ENCODE measurements at regions not wholly inside any gene's neighbourhood (a gene's known extent, or its start where the extent isn't known, plus 50 kb on each side); places are given as distances from the start of the nearest gene placed in this dataset.

DNA sequence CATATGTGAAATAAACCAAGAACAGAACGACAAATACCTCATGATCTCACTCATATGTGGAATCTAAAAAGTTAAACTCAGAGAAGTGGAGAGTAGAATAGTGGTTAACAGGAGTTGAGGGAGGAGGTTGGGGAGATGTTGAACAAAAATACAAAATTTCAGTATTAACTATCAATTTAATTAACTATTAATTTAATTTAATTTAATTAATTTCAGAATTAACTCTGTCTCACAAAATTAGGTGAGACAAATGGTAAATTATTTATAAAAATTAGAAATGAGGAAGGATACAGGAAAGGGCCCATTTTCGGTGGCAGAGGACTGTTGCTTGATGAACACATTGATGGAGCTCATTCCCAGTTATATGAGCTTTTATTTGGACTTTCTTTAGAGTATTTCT is 166.0 kb upstream of the FAM83B start:
- no peak overlapping the region for H3K27ac ChIP-seq
- H3K27me3 ChIP-seq: no peaks in the 10 kb centered on the region
- DNase-seq: no peak
- no peak for ATAC-seq
- TF ChIP-seq, protein P1, sequence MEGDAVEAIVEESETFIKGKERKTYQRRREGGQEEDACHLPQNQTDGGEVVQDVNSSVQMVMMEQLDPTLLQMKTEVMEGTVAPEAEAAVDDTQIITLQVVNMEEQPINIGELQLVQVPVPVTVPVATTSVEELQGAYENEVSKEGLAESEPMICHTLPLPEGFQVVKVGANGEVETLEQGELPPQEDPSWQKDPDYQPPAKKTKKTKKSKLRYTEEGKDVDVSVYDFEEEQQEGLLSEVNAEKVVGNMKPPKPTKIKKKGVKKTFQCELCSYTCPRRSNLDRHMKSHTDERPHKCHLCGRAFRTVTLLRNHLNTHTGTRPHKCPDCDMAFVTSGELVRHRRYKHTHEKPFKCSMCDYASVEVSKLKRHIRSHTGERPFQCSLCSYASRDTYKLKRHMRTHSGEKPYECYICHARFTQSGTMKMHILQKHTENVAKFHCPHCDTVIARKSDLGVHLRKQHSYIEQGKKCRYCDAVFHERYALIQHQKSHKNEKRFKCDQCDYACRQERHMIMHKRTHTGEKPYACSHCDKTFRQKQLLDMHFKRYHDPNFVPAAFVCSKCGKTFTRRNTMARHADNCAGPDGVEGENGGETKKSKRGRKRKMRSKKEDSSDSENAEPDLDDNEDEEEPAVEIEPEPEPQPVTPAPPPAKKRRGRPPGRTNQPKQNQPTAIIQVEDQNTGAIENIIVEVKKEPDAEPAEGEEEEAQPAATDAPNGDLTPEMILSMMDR (IDR thresholded peaks at IDR 0.05): no peak
- H3K4me1 ChIP-seq: no peaks in the 10 kb centered on the region
- 78 to 86% methylated on average over 2 of the region's 2 CpGs for WGBS, 2 donors
- no peaks in the 10 kb centered on the region for H3K9me3 ChIP-seq
- no peaks in the 10 kb centered on the region for H3K36me3 ChIP-seq
- intact Hi-C loops (cut with DNase I): no loop called here
- no peak overlapping the region for H3K4me3 ChIP-seq

- Histone ChIP-seq H3K9me3 (no peaks in the 10 kb centered on the region), H3K27ac (no peak overlapping the region), H3K4me3 (no peak overlapping the region), H3K4me1 (no peaks in the 10 kb centered on the region), H3K27me3 (no peaks in the 10 kb centered on the region), H3K36me3 (no peaks in the 10 kb centered on the region)
- TF ChIP-seq, protein P1 (IDR thresholded peaks at IDR 0.05): no peak
- intact Hi-C loops (cut with DNase I): no loop called here
- WGBS, 2 donors: 74 to 81% methylated on average over 2 of the region's 2 CpGs
- ATAC-seq (no peak), DNase-seq (no peak)
These were observed 165.3 kb upstream of the FAM83B start for GRCh38 chr6:54681267-54681666.

GRCh38 chr6:54681987-54682386 is 164.6 kb upstream of the FAM83B start:
- no peak overlapping the region for H3K27ac ChIP-seq
- H3K27me3 ChIP-seq: no peaks in the 10 kb centered on the region
- no peaks in the 10 kb centered on the region for H3K4me1 ChIP-seq
- intact Hi-C loops (cut with DNase I): no loop called here
- TF ChIP-seq, protein P1 (IDR thresholded peaks at IDR 0.05): no peak
- 84 to 85% methylated on average over 4 of the region's 4 CpGs for WGBS, 2 donors
- no peak overlapping the region for H3K4me3 ChIP-seq
- H3K9me3 ChIP-seq: no peaks in the 10 kb centered on the region
- H3K36me3 ChIP-seq: no peaks in the 10 kb centered on the region
- DNase-seq (no peak), ATAC-seq (peak in 1 of 8 donors; percentile 48)

DNA sequence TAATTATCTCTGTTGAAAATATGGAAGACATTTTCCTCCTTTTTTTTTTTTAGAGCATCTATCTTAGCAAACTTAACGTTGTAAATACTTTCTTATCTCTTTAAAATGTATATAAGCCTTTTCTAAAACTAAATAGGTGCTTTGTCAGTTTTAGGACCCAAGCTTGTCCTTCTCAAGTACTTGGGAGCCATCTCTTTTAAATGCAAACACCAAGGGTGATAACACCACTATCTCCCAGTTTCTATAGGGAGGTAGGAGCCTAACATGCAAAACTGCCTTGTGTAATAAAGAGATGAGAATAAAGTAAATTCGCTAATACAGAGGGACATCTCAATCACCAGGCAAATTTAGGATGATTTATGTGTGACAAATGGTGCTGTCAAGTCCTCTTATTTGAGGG is 157.0 kb upstream of the FAM83B start:
- no peaks in the 10 kb centered on the region for H3K27me3 ChIP-seq
- H3K4me3 ChIP-seq: no peak overlapping the region
- intact Hi-C loops (cut with DNase I): no loop called here
- ATAC-seq (no peak), DNase-seq (no peak)
- TF ChIP-seq, protein P1 (IDR thresholded peaks at IDR 0.05): no peak
- no peaks in the 10 kb centered on the region for H3K36me3 ChIP-seq
- H3K27ac ChIP-seq: no peak overlapping the region
- no peaks in the 10 kb centered on the region for H3K9me3 ChIP-seq
- no peaks in the 10 kb centered on the region for H3K4me1 ChIP-seq
- 36 to 46% methylated on average over 2 of the region's 2 CpGs for WGBS, 2 donors

DNA sequence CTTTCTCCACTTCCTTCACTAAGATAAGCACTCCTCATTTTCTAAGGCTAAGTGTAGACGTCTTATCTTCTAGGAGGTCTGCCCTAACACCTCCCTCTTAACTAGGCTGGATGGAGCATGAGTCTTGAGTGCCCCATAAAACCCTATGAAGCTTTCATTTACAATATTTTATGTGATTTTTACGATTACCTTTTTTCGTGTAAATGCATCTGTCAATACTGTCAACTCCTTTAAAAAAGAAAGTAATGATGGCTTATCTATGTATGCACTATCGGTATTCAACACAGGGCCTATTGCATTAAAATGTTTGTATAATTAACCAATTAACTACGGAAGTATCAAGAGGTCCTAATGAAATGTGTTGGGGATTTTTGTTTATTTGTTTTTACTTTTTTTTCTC is 156.0 kb upstream of the FAM83B start:
- TF ChIP-seq, protein P1 (IDR thresholded peaks at IDR 0.05): no peak
- H3K36me3 ChIP-seq: no peaks in the 10 kb centered on the region
- intact Hi-C loops (cut with DNase I): no loop called here
- no peak overlapping the region for H3K27ac ChIP-seq
- ATAC-seq: no peak
- H3K27me3 ChIP-seq: no peaks in the 10 kb centered on the region
- H3K4me1 ChIP-seq: no peaks in the 10 kb centered on the region
- H3K4me3 ChIP-seq: no peak overlapping the region
- 58 to 70% methylated on average over 5 of the region's 5 CpGs for WGBS, 2 donors
- DNase-seq: no peak
- H3K9me3 ChIP-seq: no peaks in the 10 kb centered on the region
